Stimulated activated CD8-positive, alpha-beta memory T cell treated with anti-CD3 and anti-CD28 coated beads, Interleukin-12 subunit alpha, Interleukin-12 subunit beta, amount 100 ng/mL, for 24 hours (primary cell): ENCODE measurements at regions not wholly inside any gene's neighbourhood (a gene's known extent, or its start where the extent isn't known, plus 50 kb on each side); places are given as distances from the start of the nearest gene placed in this dataset.

Experiments
- DNase-seq: peaks from one replicate; pipeline ENCODE4 v3.0.0-alpha.2; 2020; ENCODE audit errors: extremely low read depth

- DNase-seq: no peak
Measured at GRCh38 chr11:115778928-115779650, 274.9 kb upstream of the CADM1 start.

DNA sequence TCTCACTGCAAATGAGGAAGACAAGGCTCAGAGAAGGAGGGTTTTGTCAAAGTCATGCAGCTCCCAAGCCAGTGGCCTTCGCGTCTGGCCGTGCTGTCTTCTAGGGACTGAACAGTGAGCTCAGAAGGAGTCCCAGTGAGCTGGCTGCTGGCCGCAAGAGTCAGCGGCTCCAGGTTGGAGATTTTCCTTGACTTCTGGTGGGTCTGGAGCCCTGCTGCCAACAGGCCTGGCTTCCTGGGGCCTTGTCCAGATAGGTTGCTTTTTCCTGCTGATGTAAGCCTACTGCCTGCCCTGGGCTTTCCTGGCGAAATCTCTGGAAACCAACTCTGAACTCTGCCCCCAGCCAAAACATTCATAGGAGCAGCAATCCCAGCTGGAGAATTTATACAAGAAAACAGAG lies 272.7 kb upstream of the CADM1 start:
- no peak for DNase-seq

DNA sequence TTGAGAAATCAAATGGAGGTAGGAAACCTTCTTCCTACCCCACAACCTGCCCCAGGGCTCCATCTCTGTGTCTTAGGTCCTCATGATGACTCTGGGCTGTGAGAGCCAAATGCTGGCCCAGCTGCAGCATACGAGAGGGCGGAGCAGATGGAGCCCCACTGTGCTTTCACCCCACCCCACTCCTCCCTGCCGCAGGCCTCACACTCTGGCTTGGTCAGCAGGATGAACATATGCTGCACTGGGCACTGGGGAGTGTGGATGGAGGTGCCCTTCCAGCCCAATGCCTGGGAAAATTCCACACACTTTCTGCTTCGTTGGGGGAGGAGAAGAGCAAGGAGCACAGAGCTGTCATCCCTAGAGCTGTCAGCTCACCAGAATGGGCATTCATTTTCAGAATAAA lies 271.6 kb upstream of the CADM1 start:
- no peak for DNase-seq

- no peak for DNase-seq
Measured at GRCh38 chr11:115774756-115775155, 270.5 kb upstream of the CADM1 start.

GRCh38 chr11:115769891-115770290 lies 265.7 kb upstream of the CADM1 start:
- DNase-seq: no peak

- DNase-seq: no peak
Measured at GRCh38 chr11:115767883-115768282, 263.7 kb upstream of the CADM1 start.

DNA sequence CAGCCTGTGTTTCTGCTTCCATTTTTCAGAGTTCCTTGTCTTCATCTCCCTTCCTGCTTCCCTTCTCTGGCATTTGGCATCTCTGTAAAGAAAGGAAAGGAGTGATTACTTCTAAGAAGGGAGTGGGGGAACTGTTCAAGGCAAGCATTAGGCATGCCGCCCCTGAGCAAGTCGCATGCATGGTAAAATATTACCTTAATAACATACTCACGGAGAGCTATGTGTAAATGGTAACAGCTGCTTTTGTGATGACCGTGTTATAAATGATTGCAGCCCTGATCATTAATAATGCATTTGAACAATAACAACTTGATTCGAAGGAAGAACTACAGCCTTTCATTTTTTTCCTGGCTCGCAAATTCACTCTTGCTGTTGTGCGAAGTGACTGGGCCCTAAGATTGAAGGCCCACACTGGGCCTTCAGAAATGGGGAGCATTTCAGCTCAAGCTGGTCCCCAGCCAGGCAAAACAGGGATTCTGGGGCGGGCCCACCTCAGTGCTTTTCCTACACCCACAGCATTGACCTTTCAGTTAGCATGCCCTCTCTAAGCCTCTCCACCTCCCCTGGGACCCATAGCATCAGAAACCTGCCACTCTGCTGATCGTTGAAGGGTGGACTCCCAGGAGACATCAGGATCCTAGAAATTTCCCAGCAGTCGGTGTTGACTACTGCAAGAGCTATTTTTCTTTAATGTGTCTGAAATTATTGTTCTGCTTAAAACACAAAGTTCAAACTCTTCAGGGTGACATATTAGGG lies 263.0 kb upstream of the CADM1 start:
- DNase-seq: no peak

GRCh38 chr11:115766561-115766960 lies 262.3 kb upstream of the CADM1 start:
- no peak for DNase-seq

DNA sequence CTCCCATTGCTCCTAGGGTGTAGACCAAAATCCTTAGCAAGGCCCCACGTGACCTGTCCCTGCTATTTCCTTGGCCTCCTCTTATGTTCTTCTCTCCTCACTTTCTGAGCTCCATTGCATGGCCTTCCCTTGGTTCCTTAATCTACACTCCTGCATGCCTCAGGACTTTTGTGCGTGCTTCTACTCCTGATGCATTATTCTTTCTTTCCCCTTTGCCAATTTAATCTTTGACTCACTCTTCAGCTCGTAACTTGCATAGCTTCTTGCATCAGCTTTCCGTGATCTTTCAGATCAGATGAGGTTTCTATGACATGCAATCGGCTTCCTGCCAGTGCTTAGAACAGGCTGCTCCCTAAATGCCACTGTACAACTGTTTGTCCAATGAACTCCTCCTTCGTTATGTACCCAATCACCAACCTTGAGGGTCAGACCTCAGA lies 261.6 kb upstream of the CADM1 start:
- DNase-seq: no peak

- DNase-seq: no peak
Measured at GRCh38 chr11:115764176-115764575, 260.0 kb upstream of the CADM1 start.

GRCh38 chr11:115761817-115762216 lies 257.6 kb upstream of the CADM1 start:
- no peak for DNase-seq

DNA sequence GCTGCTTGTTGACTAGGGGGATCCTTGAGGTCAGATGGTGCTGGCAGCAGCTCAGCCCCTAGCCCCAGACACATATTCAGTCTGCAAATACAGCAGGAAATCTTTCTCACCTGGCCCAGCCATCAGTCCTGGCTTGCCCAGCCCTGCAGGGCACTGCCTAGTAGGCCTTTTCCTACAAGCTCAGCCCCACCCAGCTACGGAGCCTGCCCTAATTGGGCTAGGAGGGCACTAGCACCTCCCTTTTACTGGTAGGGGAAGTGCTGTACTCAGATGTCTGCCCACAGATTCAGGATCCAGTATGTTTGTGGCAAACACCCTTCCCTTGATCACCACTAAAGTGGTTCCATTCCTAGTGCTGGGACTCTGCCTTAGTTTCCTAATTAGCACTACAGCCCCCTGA lies 257.1 kb upstream of the CADM1 start:
- DNase-seq: no peak

DNA sequence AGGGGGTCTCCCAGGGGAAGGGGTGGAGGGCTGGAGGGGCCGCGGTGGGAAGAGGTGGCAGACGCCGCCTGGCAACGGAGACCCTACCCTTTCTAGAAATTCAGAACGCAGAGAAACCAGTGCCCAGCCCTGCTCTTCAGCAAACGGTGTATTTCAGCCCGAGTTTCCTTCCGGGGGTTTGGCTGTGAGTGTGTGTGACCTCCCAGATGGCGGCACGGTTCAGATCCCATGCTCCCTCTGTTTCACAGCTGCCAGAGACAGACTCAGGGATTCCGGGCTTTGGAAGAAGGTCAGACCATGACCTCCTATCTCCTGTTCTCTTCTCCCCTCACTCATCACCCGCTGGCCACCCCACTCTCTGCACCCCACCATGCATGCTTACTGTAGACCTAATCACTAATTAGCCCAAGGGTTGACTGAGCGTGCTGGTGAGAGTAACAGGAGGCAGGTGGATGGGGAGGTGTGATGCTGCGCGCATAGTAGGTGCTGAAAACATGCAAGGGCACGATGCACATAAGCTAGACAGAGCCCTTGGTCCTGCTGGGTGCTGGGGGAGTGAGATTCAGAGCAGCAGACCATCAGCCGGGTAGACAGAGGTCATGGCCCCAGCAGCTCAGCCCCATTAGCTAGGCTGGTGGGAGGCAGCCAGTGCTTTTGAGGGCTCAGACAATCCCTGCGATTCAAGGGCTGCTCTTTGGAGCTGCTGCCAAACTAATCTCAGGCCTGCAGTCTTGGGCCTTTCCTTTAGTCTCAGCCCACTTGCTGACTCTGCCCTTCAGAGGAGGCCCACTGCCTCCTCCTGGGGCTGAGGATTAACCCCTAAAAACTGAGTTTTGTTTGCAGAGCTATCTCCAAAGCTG lies 256.5 kb upstream of the CADM1 start:
- DNase-seq: no peak

DNA sequence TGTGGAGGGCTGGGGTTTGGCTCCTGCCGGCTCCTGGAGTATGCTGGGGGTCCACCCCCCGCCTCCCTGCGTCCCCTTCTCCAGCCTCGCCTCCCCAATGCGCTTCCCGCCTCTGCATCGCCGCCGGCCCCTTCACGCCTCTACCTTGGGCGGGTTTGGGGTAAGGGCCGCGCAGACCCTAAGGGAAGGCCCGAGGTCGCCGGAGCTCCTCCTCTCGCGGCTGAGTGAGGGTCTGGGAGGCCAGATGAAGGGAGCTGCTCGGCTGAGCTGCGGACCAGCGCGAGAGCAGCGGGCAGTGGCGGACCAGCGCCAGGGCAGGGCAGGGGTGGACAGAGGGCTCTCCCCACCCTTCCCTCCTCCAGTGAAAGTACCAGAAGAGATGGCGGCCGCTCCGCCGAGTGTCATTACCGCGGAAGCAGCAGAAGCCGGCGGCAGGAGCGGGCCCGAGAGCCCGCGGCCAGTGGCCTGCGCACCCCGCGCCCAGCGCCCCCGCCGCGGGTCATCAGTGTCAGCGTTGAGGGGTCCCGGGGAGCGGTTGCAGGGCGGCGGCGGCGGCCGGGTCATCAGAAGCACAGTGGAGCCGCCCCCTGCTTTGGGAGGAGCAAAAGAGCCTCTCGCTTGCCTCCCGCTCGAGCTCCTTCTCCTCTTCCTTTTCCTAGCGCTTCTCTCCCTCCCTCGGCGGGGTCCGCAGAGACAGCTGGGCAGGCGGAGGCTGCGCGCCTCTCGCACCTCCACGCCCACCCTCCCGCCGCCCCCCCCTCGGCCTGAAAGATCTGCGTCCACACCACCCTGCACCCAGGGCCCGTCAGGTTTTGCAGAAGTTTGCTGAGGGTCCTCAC lies 255.6 kb upstream of the CADM1 start:
- no peak for DNase-seq

GRCh38 chr11:115758011-115758410 lies 253.8 kb upstream of the CADM1 start:
- no peak for DNase-seq

GRCh38 chr11:115751243-115752015 lies 247.2 kb upstream of the CADM1 start:
- DNase-seq: no peak

GRCh38 chr11:115745610-115746512 lies 241.6 kb upstream of the CADM1 start:
- DNase-seq: no peak

GRCh38 chr11:115745066-115745465 lies 240.9 kb upstream of the CADM1 start:
- DNase-seq: no peak

DNA sequence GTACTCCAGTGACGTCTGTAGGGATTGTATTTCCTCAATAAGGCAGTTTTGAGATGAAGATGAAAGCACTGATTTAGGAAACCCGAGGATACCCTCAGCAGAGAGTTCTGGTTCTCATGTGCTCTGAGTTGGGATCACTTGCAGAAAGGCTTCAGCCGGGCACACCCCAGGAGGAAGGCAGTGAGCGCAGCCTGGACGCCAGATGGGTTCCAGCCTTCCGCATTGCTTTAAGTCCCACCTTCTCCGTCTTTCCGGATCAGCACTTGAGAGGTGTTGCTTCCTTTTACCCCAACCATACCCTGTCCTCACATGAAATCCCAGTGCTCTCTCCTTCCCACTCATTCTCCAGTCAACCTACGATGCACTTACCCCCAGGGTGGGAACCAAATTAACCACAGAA lies 239.5 kb upstream of the CADM1 start:
- no peak for DNase-seq
